H9 (cell line): ENCODE measurements at regions not wholly inside any gene's neighbourhood (a gene's known extent, or its start where the extent isn't known, plus 50 kb on each side); places are given as distances from the start of the nearest gene placed in this dataset.

Experiments
- DNase-seq: peaks from one replicate; pipeline ENCODE4 v3.0.0-alpha.2; 2017
- H2AFZ ChIP-seq: one replicate; pipeline ENCODE4 v1.6.1; 2013; ENCODE audit warnings: mild to moderate bottlenecking, low read length, control low read depth, moderate library complexity
- H2AK5ac ChIP-seq: 2 replicates; pipeline ENCODE4 v1.6.1; 2013; ENCODE audit warnings: low read length, control low read depth, mixed read lengths; ENCODE audit not compliant: insufficient read length
- H2BK120ac ChIP-seq: one replicate; pipeline ENCODE4 v1.6.1; 2013; ENCODE audit warnings: low read depth, mild to moderate bottlenecking, low read length, control low read depth, inconsistent platforms; ENCODE audit not compliant: poor library complexity, severe bottlenecking
- H2BK12ac ChIP-seq: 2 replicates; pipeline ENCODE4 v1.6.1; 2013; ENCODE audit warnings: low read length, control low read depth, mixed read lengths, low read depth; ENCODE audit not compliant: insufficient read length
- H2BK15ac ChIP-seq: 2 replicates; pipeline ENCODE4 v1.6.1; 2013; ENCODE audit warnings: low read depth, low read length, control low read depth
- H2BK20ac ChIP-seq: one replicate; pipeline ENCODE4 v1.6.1; 2013; ENCODE audit warnings: low read depth, mild to moderate bottlenecking, low read length, control low read depth, inconsistent platforms; ENCODE audit not compliant: poor library complexity, severe bottlenecking
- H2BK5ac ChIP-seq: 2 replicates; pipeline ENCODE4 v1.6.1; 2013; ENCODE audit warnings: low read length, control low read depth, mixed read lengths; ENCODE audit not compliant: insufficient read length
- H3K14ac ChIP-seq: 2 replicates; pipeline ENCODE4 v1.6.1; 2013; ENCODE audit warnings: low read length, control low read depth; ENCODE audit not compliant: insufficient read depth
- H3K18ac ChIP-seq: 2 replicates; pipeline ENCODE4 v1.6.1; 2013; ENCODE audit warnings: low read depth, mild to moderate bottlenecking, mixed read lengths, low read length, control low read depth; ENCODE audit not compliant: insufficient read length
- H3K23ac ChIP-seq: 2 replicates; pipeline ENCODE4 v1.6.1; 2013; ENCODE audit warnings: low read length, control low read depth, mixed read lengths, low read depth; ENCODE audit not compliant: insufficient read length
- H3K23me2 ChIP-seq: 2 replicates; pipeline ENCODE4 v1.6.1; 2013; ENCODE audit warnings: low read depth, mild to moderate bottlenecking, mixed read lengths, low read length, control low read depth; ENCODE audit not compliant: insufficient read length, poor library complexity, severe bottlenecking
- H3K27ac ChIP-seq: 2 replicates; pipeline ENCODE4 v1.5.1; 2013; ENCODE audit warnings: low read length, control low read depth, mixed read lengths, low read depth; ENCODE audit not compliant: insufficient read length
- H3K27me3 ChIP-seq: 2 replicates; pipeline ENCODE4 v1.6.1; 2013; ENCODE audit warnings: low read length, control low read depth, inconsistent platforms; ENCODE audit not compliant: insufficient read depth
- H3K4ac ChIP-seq: 2 replicates; pipeline ENCODE4 v1.6.1; 2013; ENCODE audit warnings: low read depth, mild to moderate bottlenecking, control low read depth, inconsistent platforms, low read length, moderate library complexity
- H3K4me1 ChIP-seq: 2 replicates; pipeline ENCODE4 v1.6.1; 2013; ENCODE audit warnings: low read length, control low read depth, inconsistent platforms; ENCODE audit not compliant: insufficient read depth
- H3K4me2 ChIP-seq: 2 replicates; pipeline ENCODE4 v1.6.1; 2013; ENCODE audit warnings: low read length, control low read depth, mixed read lengths; ENCODE audit not compliant: insufficient read length, insufficient read depth
- H3K56ac ChIP-seq: 2 replicates; pipeline ENCODE4 v1.6.1; 2013; ENCODE audit warnings: low read depth, mild to moderate bottlenecking, mixed read lengths, low read length, control low read depth; ENCODE audit not compliant: insufficient read length
- H3K79me1 ChIP-seq: 2 replicates; pipeline ENCODE4 v1.6.1; 2013; ENCODE audit warnings: low read depth, mild to moderate bottlenecking, moderate library complexity, low read length, control low read depth, inconsistent platforms; ENCODE audit not compliant: insufficient read depth, poor library complexity, severe bottlenecking
- H3K79me2 ChIP-seq: 2 replicates; pipeline ENCODE4 v1.6.1; 2013; ENCODE audit warnings: low read length, control low read depth, inconsistent platforms; ENCODE audit not compliant: insufficient read depth
- H3K9ac ChIP-seq: 2 replicates; pipeline ENCODE4 v1.6.1; 2013; ENCODE audit warnings: low read length, control low read depth, mixed read lengths; ENCODE audit not compliant: insufficient read length; ENCODE audit errors: extremely low read depth
- H3K9me3 ChIP-seq: one replicate; pipeline ENCODE4 v1.6.1; 2013; ENCODE audit warnings: low read depth, low read length, inconsistent platforms; ENCODE audit not compliant: control insufficient read depth
- H3T11ph ChIP-seq: one replicate; pipeline ENCODE4 v1.6.1; 2013; ENCODE audit warnings: mild to moderate bottlenecking, low read length, control low read depth, inconsistent platforms
- H4K20me1 ChIP-seq: one replicate; pipeline ENCODE4 v1.6.1; 2013; ENCODE audit not compliant: control insufficient read depth, insufficient read length, insufficient read depth
- H4K5ac ChIP-seq: 2 replicates; pipeline ENCODE4 v1.6.1; 2013; ENCODE audit warnings: low read depth, mild to moderate bottlenecking, mixed read lengths, low read length, control low read depth; ENCODE audit not compliant: insufficient read length
- H4K8ac ChIP-seq: replicated peaks from 2 replicates; pipeline ENCODE4 v1.6.1; 2013; ENCODE audit warnings: low read length, control low read depth, mixed read lengths, low read depth; ENCODE audit not compliant: insufficient read length
- H4K91ac ChIP-seq: 2 replicates; pipeline ENCODE4 v1.6.1; 2013; ENCODE audit warnings: low read depth, mild to moderate bottlenecking, moderate library complexity, mixed read lengths, low read length, control low read depth; ENCODE audit not compliant: insufficient read length
- H3K27ac Mint-ChIP-seq, 3 experiments: 2 replicates in 2 of 3; 3 replicates in 1 of 3; pipeline ENCODE4 v1.8.0; 2020 to 2021; ENCODE audit warnings: mixed read lengths in 3 of 3, mild to moderate bottlenecking in 1 of 3, moderate library complexity in 1 of 3
- H3K27me3 Mint-ChIP-seq: 2 replicates; pipeline ENCODE4 v1.8.0; 2021; ENCODE audit warnings: low read depth, mild to moderate bottlenecking, moderate library complexity, mixed read lengths
- H3K36me3 Mint-ChIP-seq, 3 experiments: 2 replicates in 2 of 3; 3 replicates in 1 of 3; pipeline ENCODE4 v1.8.0; 2020 to 2021; ENCODE audit warnings: low read depth in 3 of 3, mixed read lengths in 3 of 3; ENCODE audit not compliant: insufficient read depth in 1 of 3
- H3K4me1 Mint-ChIP-seq, 2 experiments: 2 replicates each; pipeline ENCODE4 v1.8.0; 2020; ENCODE audit warnings: mixed read lengths in 2 of 2
- H3K4me3 Mint-ChIP-seq, 2 experiments: 2 replicates in 1 of 2; 3 replicates in 1 of 2; pipeline ENCODE4 v1.8.0; 2020 to 2021; ENCODE audit warnings: mild to moderate bottlenecking in 2 of 2, mixed read lengths in 2 of 2, moderate library complexity in 1 of 2
- H3K9me3 Mint-ChIP-seq, 2 experiments: 2 replicates in 1 of 2; 3 replicates in 1 of 2; pipeline ENCODE4 v1.8.0; 2020; ENCODE audit warnings: mild to moderate bottlenecking in 2 of 2, mixed read lengths in 2 of 2, moderate library complexity in 1 of 2
- WGBS: extraction: QIAGEN DNeasy Blood & Tissue Kit; methylation state at CpG from one replicate; pipeline ENCODE4 v1.1.7; 2013; ENCODE audit warnings: missing lambda C conversion rate, low lambda C conversion rate, mixed read lengths; ENCODE audit not compliant: insufficient read length; ENCODE audit errors: extremely low coverage; 5-methylcytosine and 5-hydroxymethylcytosine counted together
- TF ChIP-seq, protein P1 (sequence below): fragments of 200-600 bp; sonication (generic); conservative IDR thresholded peaks from 3 replicates; pipeline ENCODE4 v1.8.0; 2021; ENCODE audit warnings: antibody characterized with exemption, mild to moderate bottlenecking

DNA sequence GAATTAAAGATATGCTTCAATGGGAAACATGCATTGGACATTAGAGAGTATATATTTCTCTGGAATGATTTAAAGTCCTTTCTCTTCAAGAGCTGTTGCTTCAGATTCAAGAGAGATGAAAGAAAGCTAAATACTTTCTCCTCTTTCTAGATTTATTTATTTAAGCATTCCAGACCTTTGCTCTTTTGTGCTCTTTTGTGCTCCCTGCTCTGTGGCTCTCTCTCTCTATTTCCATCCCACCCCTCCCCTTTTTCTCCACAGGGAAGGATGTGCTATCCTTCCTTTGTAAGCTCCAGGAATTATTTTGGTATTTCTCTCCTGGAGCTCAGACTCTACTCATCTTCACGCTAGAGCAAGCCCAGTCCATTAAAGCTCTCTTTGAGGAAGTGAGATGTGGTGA, 871.9 kb upstream of the GBE1 start:
- Histone ChIP-seq H3K9me3 (no peaks in the 10 kb centered on the region), H2BK15ac (no peak overlapping the region), H3K27ac (no peak overlapping the region), H3K79me2 (no peaks in the 10 kb centered on the region), H2AFZ (peak overlapping the region; percentile 23), H3K4me2 (no peak overlapping the region), H3T11ph (no peak overlapping the region), H3K9ac (no peak overlapping the region), H4K91ac (no peak overlapping the region), H2BK12ac (no peak overlapping the region), H2BK120ac (no peak overlapping the region), H3K4ac (no peak overlapping the region), H2BK20ac (no peak overlapping the region), H3K79me1 (no peaks in the 10 kb centered on the region), H3K23ac (no peak overlapping the region), H4K20me1 (no peaks in the 10 kb centered on the region), H4K8ac (no peak overlapping the region), H2BK5ac (no peak overlapping the region), H3K56ac (no peak overlapping the region), H3K18ac (no peak overlapping the region), H3K23me2 (no peaks in the 10 kb centered on the region), H3K14ac (no peak overlapping the region), H3K4me1 (no peaks in the 10 kb centered on the region), H4K5ac (no peak overlapping the region), H3K27me3 (no peaks in the 10 kb centered on the region), H2AK5ac (no peak overlapping the region)
- Mint-ChIP-seq H3K9me3 (peaks cover 0 to 4% of the 10 kb centered on the region in 2 experiments; a peak in 4 of 5 replicates), H3K36me3 (peaks cover 0 to 9% (median 5%) of the 10 kb centered on the region in 3 experiments; a peak in 4 of 7 replicates), H3K4me3 (no peak overlapping the region), H3K27ac (peak overlapping the region in 1 of 3 experiments; percentile 89; a peak in 1 of 7 replicates), H3K27me3 (no peaks in the 10 kb centered on the region), H3K4me1 (peaks cover 7 to 9% of the 10 kb centered on the region in 2 experiments)
- TF ChIP-seq, protein P1, sequence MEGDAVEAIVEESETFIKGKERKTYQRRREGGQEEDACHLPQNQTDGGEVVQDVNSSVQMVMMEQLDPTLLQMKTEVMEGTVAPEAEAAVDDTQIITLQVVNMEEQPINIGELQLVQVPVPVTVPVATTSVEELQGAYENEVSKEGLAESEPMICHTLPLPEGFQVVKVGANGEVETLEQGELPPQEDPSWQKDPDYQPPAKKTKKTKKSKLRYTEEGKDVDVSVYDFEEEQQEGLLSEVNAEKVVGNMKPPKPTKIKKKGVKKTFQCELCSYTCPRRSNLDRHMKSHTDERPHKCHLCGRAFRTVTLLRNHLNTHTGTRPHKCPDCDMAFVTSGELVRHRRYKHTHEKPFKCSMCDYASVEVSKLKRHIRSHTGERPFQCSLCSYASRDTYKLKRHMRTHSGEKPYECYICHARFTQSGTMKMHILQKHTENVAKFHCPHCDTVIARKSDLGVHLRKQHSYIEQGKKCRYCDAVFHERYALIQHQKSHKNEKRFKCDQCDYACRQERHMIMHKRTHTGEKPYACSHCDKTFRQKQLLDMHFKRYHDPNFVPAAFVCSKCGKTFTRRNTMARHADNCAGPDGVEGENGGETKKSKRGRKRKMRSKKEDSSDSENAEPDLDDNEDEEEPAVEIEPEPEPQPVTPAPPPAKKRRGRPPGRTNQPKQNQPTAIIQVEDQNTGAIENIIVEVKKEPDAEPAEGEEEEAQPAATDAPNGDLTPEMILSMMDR = no peak
- DNase-seq = no peak
- WGBS = no CpG with 5 or more reads among the region's 1 CpG
